H9 (cell line): ENCODE measurements at regions not wholly inside any gene's neighbourhood (a gene's known extent, or its start where the extent isn't known, plus 50 kb on each side); places are given as distances from the start of the nearest gene placed in this dataset.

Experiments used
- DNase-seq: peaks from one replicate; pipeline ENCODE4 v3.0.0-alpha.2; 2017
- H2AFZ ChIP-seq: one replicate; pipeline ENCODE4 v1.6.1; 2013; ENCODE audit warnings: mild to moderate bottlenecking, low read length, control low read depth, moderate library complexity
- H2AK5ac ChIP-seq: 2 replicates; pipeline ENCODE4 v1.6.1; 2013; ENCODE audit warnings: low read length, control low read depth, mixed read lengths; ENCODE audit not compliant: insufficient read length
- H2BK120ac ChIP-seq: one replicate; pipeline ENCODE4 v1.6.1; 2013; ENCODE audit warnings: low read depth, mild to moderate bottlenecking, low read length, control low read depth, inconsistent platforms; ENCODE audit not compliant: poor library complexity, severe bottlenecking
- H2BK12ac ChIP-seq: 2 replicates; pipeline ENCODE4 v1.6.1; 2013; ENCODE audit warnings: low read length, control low read depth, mixed read lengths, low read depth; ENCODE audit not compliant: insufficient read length
- H2BK15ac ChIP-seq: 2 replicates; pipeline ENCODE4 v1.6.1; 2013; ENCODE audit warnings: low read depth, low read length, control low read depth
- H2BK20ac ChIP-seq: one replicate; pipeline ENCODE4 v1.6.1; 2013; ENCODE audit warnings: low read depth, mild to moderate bottlenecking, low read length, control low read depth, inconsistent platforms; ENCODE audit not compliant: poor library complexity, severe bottlenecking
- H2BK5ac ChIP-seq: 2 replicates; pipeline ENCODE4 v1.6.1; 2013; ENCODE audit warnings: low read length, control low read depth, mixed read lengths; ENCODE audit not compliant: insufficient read length
- H3K14ac ChIP-seq: 2 replicates; pipeline ENCODE4 v1.6.1; 2013; ENCODE audit warnings: low read length, control low read depth; ENCODE audit not compliant: insufficient read depth
- H3K18ac ChIP-seq: 2 replicates; pipeline ENCODE4 v1.6.1; 2013; ENCODE audit warnings: low read depth, mild to moderate bottlenecking, mixed read lengths, low read length, control low read depth; ENCODE audit not compliant: insufficient read length
- H3K23ac ChIP-seq: 2 replicates; pipeline ENCODE4 v1.6.1; 2013; ENCODE audit warnings: low read length, control low read depth, mixed read lengths, low read depth; ENCODE audit not compliant: insufficient read length
- H3K23me2 ChIP-seq: 2 replicates; pipeline ENCODE4 v1.6.1; 2013; ENCODE audit warnings: low read depth, mild to moderate bottlenecking, mixed read lengths, low read length, control low read depth; ENCODE audit not compliant: insufficient read length, poor library complexity, severe bottlenecking
- H3K27ac ChIP-seq: 2 replicates; pipeline ENCODE4 v1.5.1; 2013; ENCODE audit warnings: low read length, control low read depth, mixed read lengths, low read depth; ENCODE audit not compliant: insufficient read length
- H3K27me3 ChIP-seq: 2 replicates; pipeline ENCODE4 v1.6.1; 2013; ENCODE audit warnings: low read length, control low read depth, inconsistent platforms; ENCODE audit not compliant: insufficient read depth
- H3K4ac ChIP-seq: 2 replicates; pipeline ENCODE4 v1.6.1; 2013; ENCODE audit warnings: low read depth, mild to moderate bottlenecking, control low read depth, inconsistent platforms, low read length, moderate library complexity
- H3K4me1 ChIP-seq: 2 replicates; pipeline ENCODE4 v1.6.1; 2013; ENCODE audit warnings: low read length, control low read depth, inconsistent platforms; ENCODE audit not compliant: insufficient read depth
- H3K4me2 ChIP-seq: 2 replicates; pipeline ENCODE4 v1.6.1; 2013; ENCODE audit warnings: low read length, control low read depth, mixed read lengths; ENCODE audit not compliant: insufficient read length, insufficient read depth
- H3K56ac ChIP-seq: 2 replicates; pipeline ENCODE4 v1.6.1; 2013; ENCODE audit warnings: low read depth, mild to moderate bottlenecking, mixed read lengths, low read length, control low read depth; ENCODE audit not compliant: insufficient read length
- H3K79me1 ChIP-seq: 2 replicates; pipeline ENCODE4 v1.6.1; 2013; ENCODE audit warnings: low read depth, mild to moderate bottlenecking, moderate library complexity, low read length, control low read depth, inconsistent platforms; ENCODE audit not compliant: insufficient read depth, poor library complexity, severe bottlenecking
- H3K79me2 ChIP-seq: 2 replicates; pipeline ENCODE4 v1.6.1; 2013; ENCODE audit warnings: low read length, control low read depth, inconsistent platforms; ENCODE audit not compliant: insufficient read depth
- H3K9ac ChIP-seq: 2 replicates; pipeline ENCODE4 v1.6.1; 2013; ENCODE audit warnings: low read length, control low read depth, mixed read lengths; ENCODE audit not compliant: insufficient read length; ENCODE audit errors: extremely low read depth
- H3K9me3 ChIP-seq: one replicate; pipeline ENCODE4 v1.6.1; 2013; ENCODE audit warnings: low read depth, low read length, inconsistent platforms; ENCODE audit not compliant: control insufficient read depth
- H3T11ph ChIP-seq: one replicate; pipeline ENCODE4 v1.6.1; 2013; ENCODE audit warnings: mild to moderate bottlenecking, low read length, control low read depth, inconsistent platforms
- H4K20me1 ChIP-seq: one replicate; pipeline ENCODE4 v1.6.1; 2013; ENCODE audit not compliant: control insufficient read depth, insufficient read length, insufficient read depth
- H4K5ac ChIP-seq: 2 replicates; pipeline ENCODE4 v1.6.1; 2013; ENCODE audit warnings: low read depth, mild to moderate bottlenecking, mixed read lengths, low read length, control low read depth; ENCODE audit not compliant: insufficient read length
- H4K8ac ChIP-seq: replicated peaks from 2 replicates; pipeline ENCODE4 v1.6.1; 2013; ENCODE audit warnings: low read length, control low read depth, mixed read lengths, low read depth; ENCODE audit not compliant: insufficient read length
- H4K91ac ChIP-seq: 2 replicates; pipeline ENCODE4 v1.6.1; 2013; ENCODE audit warnings: low read depth, mild to moderate bottlenecking, moderate library complexity, mixed read lengths, low read length, control low read depth; ENCODE audit not compliant: insufficient read length
- H3K27ac Mint-ChIP-seq, 3 experiments: 2 replicates in 2 of 3; 3 replicates in 1 of 3; pipeline ENCODE4 v1.8.0; 2020 to 2021; ENCODE audit warnings: mixed read lengths in 3 of 3, mild to moderate bottlenecking in 1 of 3, moderate library complexity in 1 of 3
- H3K27me3 Mint-ChIP-seq: 2 replicates; pipeline ENCODE4 v1.8.0; 2021; ENCODE audit warnings: low read depth, mild to moderate bottlenecking, moderate library complexity, mixed read lengths
- H3K36me3 Mint-ChIP-seq, 3 experiments: 2 replicates in 2 of 3; 3 replicates in 1 of 3; pipeline ENCODE4 v1.8.0; 2020 to 2021; ENCODE audit warnings: low read depth in 3 of 3, mixed read lengths in 3 of 3; ENCODE audit not compliant: insufficient read depth in 1 of 3
- H3K4me1 Mint-ChIP-seq, 2 experiments: 2 replicates each; pipeline ENCODE4 v1.8.0; 2020; ENCODE audit warnings: mixed read lengths in 2 of 2
- H3K4me3 Mint-ChIP-seq, 2 experiments: 2 replicates in 1 of 2; 3 replicates in 1 of 2; pipeline ENCODE4 v1.8.0; 2020 to 2021; ENCODE audit warnings: mild to moderate bottlenecking in 2 of 2, mixed read lengths in 2 of 2, moderate library complexity in 1 of 2
- H3K9me3 Mint-ChIP-seq, 2 experiments: 2 replicates in 1 of 2; 3 replicates in 1 of 2; pipeline ENCODE4 v1.8.0; 2020; ENCODE audit warnings: mild to moderate bottlenecking in 2 of 2, mixed read lengths in 2 of 2, moderate library complexity in 1 of 2
- WGBS: extraction: QIAGEN DNeasy Blood & Tissue Kit; methylation state at CpG from one replicate; pipeline ENCODE4 v1.1.7; 2013; ENCODE audit warnings: missing lambda C conversion rate, low lambda C conversion rate, mixed read lengths; ENCODE audit not compliant: insufficient read length; ENCODE audit errors: extremely low coverage; 5-methylcytosine and 5-hydroxymethylcytosine counted together
- TF ChIP-seq, protein P1 (sequence below): fragments of 200-600 bp; sonication (generic); conservative IDR thresholded peaks from 3 replicates; pipeline ENCODE4 v1.8.0; 2021; ENCODE audit warnings: antibody characterized with exemption, mild to moderate bottlenecking

DNA sequence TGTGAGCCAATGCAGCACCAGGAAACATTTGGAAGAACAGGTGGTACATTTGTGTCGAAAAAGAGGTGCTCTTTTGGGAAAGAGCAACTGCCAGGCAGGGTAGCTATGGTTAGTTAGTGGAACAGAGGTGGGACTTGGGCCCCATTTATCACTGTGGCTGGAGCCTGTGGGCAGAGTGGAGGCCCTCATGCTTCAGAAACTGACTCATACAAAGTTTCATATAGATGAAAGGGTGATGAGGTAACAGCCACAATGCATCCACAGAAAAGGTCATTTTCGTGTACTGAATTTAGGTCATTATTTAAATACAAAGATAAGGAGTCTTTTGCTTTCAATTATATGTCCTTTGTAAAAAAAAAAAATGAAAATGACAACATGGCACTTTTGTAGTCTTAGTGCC, 76.4 kb upstream of the HS3ST5 start:
- no peak overlapping the region for H4K91ac ChIP-seq
- H3K4me1 Mint-ChIP-seq: peaks cover 56 to 70% of the 10 kb centered on the region in 2 experiments
- no peak overlapping the region for H2BK12ac ChIP-seq
- H3K9ac ChIP-seq: no peak overlapping the region
- H4K20me1 ChIP-seq: no peaks in the 10 kb centered on the region
- no CpG with 5 or more reads among the region's 2 CpGs for WGBS
- no peak overlapping the region for H3K4me2 ChIP-seq
- no peak overlapping the region for H4K8ac ChIP-seq
- H3K23ac ChIP-seq: no peak overlapping the region
- peaks cover 33 to 47% (median 36%) of the 10 kb centered on the region in 3 experiments for H3K36me3 Mint-ChIP-seq
- H3K27me3 Mint-ChIP-seq: no peaks in the 10 kb centered on the region
- peak overlapping the region in 1 of 3 experiments; percentile 93; a peak in 4 of 7 replicates for H3K27ac Mint-ChIP-seq
- H2BK120ac ChIP-seq: no peak overlapping the region
- no peak overlapping the region for H3K4me3 Mint-ChIP-seq
- no peak overlapping the region for H2BK15ac ChIP-seq
- H3K79me2 ChIP-seq: no peaks in the 10 kb centered on the region; the same call in 1 of the 2 replicates
- DNase-seq: no peak
- TF ChIP-seq, protein P1, sequence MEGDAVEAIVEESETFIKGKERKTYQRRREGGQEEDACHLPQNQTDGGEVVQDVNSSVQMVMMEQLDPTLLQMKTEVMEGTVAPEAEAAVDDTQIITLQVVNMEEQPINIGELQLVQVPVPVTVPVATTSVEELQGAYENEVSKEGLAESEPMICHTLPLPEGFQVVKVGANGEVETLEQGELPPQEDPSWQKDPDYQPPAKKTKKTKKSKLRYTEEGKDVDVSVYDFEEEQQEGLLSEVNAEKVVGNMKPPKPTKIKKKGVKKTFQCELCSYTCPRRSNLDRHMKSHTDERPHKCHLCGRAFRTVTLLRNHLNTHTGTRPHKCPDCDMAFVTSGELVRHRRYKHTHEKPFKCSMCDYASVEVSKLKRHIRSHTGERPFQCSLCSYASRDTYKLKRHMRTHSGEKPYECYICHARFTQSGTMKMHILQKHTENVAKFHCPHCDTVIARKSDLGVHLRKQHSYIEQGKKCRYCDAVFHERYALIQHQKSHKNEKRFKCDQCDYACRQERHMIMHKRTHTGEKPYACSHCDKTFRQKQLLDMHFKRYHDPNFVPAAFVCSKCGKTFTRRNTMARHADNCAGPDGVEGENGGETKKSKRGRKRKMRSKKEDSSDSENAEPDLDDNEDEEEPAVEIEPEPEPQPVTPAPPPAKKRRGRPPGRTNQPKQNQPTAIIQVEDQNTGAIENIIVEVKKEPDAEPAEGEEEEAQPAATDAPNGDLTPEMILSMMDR: no peak
- H3K56ac ChIP-seq: no peak overlapping the region
- H3K9me3 Mint-ChIP-seq: no peaks in the 10 kb centered on the region; a peak in 1 of 5 replicates
- H3K23me2 ChIP-seq: no peaks in the 10 kb centered on the region
- no peaks in the 10 kb centered on the region for H3K79me1 ChIP-seq
- H2AK5ac ChIP-seq: no peak overlapping the region
- H2AFZ ChIP-seq: no peak overlapping the region
- no peak overlapping the region for H3K18ac ChIP-seq
- H3K9me3 ChIP-seq: no peaks in the 10 kb centered on the region
- no peak overlapping the region for H2BK5ac ChIP-seq
- no peak overlapping the region for H3K14ac ChIP-seq
- H3K27ac ChIP-seq: no peak overlapping the region
- peaks cover 5% of the 10 kb centered on the region for H3K4me1 ChIP-seq
- no peak overlapping the region for H4K5ac ChIP-seq
- H3K4ac ChIP-seq: no peak overlapping the region
- no peak overlapping the region for H3T11ph ChIP-seq
- H3K27me3 ChIP-seq: no peaks in the 10 kb centered on the region
- no peak overlapping the region for H2BK20ac ChIP-seq
